Kidney glomerular epithelial cell (primary cell): ENCODE measurements at regions not wholly inside any gene's neighbourhood (a gene's known extent, or its start where the extent isn't known, plus 50 kb on each side); places are given as distances from the start of the nearest gene placed in this dataset.

Source experiments
- DNase-seq: peaks from one replicate; lab custom pipeline; 2025; lab: John Stamatoyannopoulos, UW

DNA sequence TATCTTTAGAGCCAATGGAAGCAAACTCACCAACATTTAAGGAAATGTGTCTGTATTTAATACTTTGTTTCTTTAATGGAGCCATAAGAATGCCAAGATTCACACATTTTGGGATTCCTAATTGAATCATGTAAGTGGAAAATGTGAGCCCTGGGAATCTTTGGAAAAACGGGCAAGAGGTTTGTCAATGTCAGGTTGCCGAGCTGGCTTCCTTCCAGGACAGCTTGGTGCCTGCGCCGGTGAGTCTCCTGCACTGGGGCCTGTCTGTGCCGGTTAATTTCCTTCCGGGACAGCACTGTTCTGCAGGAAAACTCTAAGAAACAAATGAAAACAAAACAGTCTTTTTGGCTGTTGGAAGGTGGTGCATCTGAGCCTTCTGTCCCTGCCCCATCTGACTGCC, 210.6 kb downstream of the HAPSTR1 start:
- no peak for DNase-seq

DNA sequence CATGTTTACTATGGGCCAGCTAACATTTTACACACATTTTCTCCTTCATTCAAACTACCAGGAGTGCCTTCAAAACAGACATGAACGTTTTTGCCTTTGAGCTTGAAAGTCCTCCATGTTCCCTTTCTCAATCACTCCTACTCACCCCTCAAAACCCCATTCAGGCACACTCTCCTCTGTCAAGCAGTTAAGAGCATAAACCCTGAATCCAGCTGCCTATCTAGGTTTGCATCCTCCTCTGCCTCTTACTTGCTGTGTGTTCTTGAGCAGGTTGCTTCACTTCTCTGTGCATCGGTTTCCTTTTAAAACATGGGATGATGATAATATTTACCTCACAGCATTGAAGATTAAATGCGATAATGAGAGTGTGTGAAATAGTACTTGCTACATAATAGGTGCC, 215.3 kb downstream of the HAPSTR1 start:
- DNase-seq: no peak

DNA sequence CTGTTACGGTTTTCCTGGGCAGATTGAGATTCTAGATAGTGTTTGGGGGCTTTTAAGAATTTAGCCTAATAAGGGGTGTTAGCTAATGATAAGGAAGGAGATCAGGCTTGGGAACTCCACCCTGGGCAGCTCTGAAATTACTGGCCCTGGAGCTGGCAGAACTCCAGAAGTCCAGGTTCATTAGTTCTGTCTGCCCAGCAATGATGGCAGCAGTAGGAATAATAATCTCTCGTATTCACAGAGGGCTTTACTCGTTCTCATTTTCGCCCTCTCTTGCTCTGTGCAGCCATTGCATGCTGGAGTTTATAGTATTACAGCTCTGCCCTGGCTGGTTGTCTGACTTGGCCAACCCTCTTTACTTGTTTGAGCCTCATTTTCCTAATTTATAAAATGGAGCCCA, 216.0 kb downstream of the HAPSTR1 start:
- DNase-seq: no peak

DNA sequence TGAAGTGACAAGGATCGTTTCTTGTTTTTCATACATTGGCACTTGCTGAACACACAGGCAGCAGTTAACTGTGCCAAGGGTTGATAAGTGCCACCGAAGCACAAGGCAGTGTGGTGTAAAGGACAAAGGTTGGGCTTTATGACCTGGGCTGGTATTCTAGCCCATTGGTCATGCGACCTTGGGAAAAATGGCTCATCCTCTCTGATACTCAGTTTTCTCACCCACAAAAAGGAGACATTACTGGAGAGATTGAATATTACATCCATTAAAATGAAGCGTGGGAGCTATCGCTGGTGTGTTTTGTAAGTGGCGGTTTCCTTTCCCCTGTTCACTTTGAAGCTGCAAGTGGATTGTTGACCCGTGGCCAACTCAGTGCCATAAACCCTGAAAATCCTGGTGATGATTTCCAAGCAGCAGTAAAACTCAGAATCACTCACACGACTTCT, 216.9 kb downstream of the HAPSTR1 start:
- peak; percentile 37 for DNase-seq

DNA sequence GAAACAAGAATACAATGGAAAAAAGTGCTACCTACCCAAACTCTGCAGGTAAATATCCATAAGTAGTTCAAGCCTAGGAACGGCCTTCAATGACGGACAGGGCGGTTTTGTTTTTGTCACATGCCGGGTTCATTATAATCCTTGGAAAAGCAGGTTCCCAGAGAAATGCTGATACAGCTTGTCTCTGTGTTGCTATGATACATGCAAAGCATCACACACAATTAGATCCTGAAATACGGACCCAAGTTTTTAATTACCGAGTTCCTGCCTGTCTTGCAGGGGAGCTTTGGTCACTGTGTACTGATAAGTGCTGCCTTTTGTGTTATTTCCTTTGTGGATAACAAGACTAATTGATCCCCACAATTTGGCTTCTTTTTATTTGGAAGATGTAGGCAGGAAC, 217.4 kb downstream of the HAPSTR1 start:
- peak; percentile 31 for DNase-seq

DNA sequence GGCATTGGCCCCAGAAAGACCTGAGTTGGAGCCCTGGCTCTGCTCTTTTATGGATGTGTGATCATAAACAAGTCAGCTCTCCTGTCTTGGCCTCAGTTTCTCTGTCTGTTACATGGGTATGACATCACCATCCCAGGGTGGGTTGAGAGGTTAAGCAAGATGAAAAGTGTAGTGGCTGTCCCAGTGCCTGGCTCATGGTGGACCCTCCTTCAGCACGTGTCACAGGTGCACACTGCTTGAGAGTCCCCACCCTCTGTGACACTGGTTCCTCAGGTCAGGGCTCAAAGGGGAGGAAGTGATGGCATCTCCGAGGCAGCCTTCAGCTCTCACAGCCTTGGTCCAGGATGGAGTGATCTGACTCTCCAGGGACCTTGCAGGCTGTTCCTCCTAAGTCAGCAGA, 218.4 kb downstream of the HAPSTR1 start:
- no peak for DNase-seq

DNA sequence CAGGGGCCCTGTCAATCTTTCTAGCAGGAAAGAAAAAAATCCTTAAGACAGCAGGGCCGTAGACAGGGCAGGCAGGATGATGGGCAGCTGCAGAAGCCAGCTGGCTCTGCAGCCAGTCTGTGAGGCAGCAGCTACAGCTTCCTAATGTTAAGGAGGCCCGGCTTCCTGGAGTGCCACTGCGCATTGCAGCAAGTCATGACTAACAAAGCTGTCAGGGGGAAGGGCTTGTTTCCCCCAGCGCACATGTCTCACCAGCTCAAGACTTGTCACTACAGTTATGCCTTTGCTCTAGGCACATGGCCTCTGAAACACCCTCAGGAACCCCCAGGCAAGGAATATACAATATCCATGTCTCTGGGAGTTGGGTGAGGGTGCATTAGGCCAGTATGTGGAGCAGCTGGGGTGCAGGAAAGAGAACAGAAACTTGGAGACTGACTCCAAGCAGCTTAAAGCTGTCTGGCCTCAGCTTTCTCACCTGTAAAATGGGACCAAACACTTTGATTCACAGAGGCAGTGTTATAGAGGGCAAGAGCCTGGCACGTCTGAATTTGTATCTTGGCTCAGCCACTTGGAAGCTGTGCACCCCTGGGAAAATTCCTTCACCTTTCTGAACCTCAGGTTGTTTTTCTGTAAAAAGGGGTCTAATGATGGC, 220.0 kb downstream of the HAPSTR1 start:
- no peak for DNase-seq

DNA sequence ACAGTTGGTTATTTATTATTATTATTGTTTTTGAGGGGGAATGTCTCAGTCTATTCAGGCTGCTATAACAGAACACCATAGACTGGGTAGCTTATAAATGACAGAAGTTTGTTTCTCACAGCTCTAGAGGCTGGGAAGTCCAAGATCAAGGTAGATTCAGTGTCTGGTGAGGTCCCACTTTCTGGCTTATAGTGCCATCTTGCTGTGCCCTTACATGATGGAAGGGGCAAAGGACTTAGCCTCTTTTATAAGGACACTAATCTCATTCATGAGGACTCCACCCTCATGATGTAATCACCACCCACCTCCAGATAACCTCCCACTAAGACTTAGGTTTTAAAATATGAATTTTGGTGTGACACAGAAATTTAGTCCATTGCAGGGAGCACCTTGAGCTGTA, 224.6 kb downstream of the HAPSTR1 start:
- no peak for DNase-seq

DNA sequence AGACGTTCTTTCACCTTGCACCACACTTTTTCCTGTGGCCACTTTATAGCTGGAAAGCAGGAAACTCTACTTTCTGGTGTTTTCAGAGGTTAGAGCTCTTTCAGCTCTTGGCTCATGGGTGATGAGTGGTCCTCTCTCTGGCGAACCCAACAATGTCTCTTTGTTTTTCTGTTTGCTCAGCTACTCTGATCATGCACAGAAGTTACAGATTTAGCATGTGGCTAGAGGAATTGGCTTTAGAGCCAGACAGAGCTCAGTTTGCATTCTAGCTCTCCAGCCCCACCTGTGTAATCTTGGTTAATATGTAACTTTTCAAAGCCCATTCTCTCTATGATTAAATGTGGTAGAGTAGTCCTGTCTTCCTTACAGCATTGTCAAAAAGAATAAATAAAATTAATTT, 225.2 kb downstream of the HAPSTR1 start:
- DNase-seq: peak; percentile 9

DNA sequence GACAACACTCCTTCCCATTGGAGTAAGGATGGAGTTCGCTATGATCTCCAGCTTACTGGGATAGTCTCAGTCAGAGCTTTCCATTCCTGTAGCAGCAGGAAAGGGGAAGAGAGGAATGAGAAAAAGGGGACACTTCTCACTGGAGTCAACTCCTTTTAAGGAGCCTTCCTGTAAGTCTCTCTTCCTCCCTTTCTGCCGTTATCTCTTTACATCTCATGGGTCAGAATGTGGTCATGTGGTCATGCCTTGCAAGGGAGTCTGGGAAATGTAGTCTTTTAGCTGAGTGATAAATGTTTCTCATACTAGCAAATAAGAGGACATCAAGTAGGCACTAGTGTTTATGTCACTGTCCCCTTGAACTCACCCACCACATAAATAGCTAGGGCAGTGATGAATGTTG, 227.3 kb downstream of the HAPSTR1 start:
- no peak for DNase-seq

DNA sequence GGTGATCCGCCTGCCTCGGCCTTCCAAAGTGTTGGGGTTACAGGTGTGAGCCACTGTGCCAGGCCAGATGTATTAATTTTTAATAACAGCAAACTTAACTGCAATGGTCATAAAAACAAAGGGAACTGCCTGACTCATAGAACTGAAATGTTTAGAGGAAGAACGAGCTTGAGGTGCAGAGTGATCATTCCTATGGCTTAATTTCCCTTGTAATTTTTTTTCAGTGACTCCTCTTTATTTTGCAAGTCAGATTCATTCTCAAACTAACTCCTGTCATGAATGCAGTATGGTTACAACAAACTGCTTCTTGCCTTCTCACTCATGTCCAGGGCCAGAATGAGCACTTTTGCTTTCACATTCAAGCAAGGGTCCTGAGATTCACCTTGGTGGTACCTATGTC, 231.3 kb downstream of the HAPSTR1 start:
- DNase-seq: peak; percentile 47

DNA sequence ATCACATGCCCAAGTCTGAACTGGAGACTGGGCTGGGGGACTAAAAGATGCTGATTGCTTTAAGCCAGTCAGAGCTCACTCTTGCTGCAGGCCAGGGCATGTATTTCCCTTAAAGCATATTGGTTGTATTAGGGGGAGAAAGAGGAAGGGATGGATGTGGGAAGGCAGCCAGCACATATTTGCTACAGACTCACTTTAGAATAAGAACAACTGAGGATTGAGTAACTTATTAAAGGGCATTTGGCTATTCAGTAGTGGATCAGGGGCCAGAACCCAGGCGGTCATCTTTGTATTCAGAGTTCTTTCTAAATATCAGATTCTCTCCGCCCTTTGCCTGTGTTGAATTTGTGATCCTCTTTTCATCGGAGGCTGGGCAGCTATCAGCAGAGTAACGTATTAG, 231.7 kb downstream of the HAPSTR1 start:
- DNase-seq: no peak

DNA sequence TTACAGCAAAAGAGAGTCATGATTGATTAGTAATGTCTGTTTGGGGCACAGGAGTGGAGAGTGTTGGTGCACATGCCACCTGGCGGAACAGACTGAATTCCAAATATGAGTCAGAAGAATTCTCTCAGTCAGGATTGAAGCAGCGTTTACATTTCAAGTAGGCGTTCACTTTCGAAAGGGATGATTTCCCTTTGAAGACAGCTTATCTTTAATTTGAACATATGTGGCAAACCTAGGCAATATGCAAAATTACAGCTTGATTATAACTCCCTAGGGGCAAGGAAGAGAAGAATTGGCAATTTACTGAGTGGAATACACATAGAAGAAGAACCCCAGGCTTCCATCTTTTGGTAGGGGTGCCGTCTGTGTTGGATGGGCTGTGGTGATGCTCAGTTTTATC, 235.8 kb downstream of the HAPSTR1 start:
- DNase-seq: no peak

DNA sequence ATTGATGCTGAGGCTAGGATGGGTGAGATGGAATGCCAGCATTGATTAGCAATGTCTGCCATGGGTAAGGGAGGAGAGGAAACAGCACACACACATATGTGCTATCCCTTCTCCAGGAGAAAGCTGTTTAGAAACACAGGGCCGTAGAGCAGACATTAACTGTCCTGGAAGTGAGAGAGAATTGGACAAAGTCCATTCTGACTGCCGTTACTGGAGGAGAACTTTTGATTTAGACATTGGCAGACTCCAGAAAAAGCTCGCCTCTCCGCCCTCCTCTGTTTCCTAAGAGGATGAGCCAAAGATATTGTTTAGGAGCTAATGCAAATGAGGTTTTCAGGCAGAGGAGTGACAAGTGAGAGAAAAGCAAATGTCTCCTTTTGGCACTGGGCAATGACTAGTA, 237.0 kb downstream of the HAPSTR1 start:
- no peak for DNase-seq

DNA sequence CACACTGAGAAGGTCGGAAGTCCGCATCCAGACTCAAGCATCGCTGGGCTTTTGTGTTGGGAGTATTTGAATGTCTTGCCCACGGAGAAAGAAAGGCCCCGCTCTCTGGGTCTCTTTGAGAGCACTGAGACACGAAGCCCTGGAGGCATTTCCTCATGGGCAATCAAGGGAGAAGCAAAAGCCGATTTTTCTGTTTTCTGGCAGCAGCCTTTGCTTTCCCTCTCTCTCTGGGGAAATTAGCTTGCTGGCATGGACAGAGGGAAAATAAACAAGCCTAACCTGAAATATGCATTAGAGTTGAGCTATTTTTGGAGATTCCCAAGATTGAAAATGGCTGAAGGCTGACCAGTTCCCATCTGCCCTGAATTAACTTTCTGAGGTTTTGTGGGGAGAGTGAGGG, 238.7 kb downstream of the HAPSTR1 start:
- DNase-seq: peak; percentile 1

DNA sequence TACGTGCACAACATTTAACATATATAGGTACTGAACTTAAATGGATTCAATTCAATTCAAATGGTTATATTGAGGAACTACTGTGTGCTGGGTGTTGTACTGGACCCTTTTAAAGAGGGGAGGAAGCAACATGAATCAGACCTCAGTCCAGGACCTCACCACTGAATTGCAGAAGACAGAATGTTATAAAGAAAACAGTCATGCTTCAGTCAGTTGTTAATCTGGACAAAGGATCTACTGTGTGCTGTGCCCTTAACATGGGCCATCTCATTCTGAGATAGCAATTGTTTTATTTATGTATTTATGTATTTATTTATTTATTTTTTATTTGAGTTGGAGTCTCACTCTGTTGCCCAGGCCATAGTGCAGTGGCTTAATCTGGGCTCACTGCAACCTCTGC, 240.1 kb downstream of the HAPSTR1 start:
- no peak for DNase-seq

DNA sequence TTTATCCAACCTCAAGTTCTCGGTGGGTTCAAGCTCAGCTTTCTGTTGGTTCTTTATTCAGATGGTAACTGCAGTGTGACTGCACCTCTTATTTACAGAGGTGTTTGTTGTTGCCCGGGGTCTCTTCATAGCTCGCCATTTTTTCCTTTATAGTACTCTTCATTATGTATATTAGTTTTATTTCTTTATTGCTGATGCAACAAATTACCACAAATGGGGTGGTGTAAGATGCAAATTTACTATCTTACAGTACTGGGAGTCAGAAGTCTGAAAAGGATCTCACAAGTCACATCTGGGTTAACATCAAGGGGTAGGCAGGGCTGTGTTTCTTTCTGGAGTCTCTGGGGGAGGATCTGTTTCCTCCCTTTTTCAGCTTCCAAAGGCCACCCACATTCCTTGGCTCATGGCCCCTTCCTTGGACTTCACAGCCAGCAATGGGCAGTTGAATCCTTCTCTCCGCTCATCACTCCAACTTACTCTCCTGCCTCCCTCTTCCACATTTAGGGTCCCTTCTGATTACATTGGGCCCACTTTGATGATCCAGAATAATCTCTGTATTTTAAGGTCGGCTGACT, 241.2 kb downstream of the HAPSTR1 start:
- DNase-seq: no peak

DNA sequence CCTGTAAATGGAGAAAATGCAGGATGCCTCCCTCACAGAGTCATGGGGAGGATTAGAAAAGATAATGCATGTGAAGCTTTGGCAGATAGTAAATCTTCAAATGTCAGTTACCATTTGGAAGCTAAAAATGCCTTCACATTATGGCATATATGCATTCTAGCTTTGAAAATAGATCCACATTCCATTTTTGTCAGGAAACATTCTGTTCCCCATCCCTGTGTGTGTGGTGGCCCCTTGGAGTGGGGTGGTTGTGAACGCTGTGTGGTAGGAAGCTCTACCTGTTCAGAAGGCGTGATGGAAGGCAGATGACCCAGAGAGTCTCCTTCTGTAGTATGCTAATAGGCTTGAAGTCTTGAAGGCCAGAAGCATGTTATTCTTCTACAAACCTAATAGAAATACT, 242.0 kb downstream of the HAPSTR1 start:
- no peak for DNase-seq

DNA sequence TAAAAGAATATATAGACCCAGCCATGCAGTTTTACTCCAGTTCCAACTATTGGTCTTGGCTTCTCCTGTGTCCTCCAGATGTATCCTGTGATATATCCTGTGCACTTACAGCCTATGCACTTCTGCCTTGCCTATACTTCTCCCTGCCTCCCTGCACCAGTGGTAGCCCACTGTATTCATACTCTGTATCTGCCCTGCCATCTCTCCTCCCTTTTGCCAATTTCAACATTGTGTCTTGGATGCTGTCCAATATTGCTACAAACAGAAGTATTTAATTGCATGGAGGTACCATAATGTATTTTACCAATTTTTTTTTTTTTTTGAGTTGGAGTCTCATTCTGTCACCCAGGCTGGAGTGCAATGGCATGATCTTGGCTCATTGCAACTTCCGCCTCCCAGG, 242.7 kb downstream of the HAPSTR1 start:
- no peak for DNase-seq

DNA sequence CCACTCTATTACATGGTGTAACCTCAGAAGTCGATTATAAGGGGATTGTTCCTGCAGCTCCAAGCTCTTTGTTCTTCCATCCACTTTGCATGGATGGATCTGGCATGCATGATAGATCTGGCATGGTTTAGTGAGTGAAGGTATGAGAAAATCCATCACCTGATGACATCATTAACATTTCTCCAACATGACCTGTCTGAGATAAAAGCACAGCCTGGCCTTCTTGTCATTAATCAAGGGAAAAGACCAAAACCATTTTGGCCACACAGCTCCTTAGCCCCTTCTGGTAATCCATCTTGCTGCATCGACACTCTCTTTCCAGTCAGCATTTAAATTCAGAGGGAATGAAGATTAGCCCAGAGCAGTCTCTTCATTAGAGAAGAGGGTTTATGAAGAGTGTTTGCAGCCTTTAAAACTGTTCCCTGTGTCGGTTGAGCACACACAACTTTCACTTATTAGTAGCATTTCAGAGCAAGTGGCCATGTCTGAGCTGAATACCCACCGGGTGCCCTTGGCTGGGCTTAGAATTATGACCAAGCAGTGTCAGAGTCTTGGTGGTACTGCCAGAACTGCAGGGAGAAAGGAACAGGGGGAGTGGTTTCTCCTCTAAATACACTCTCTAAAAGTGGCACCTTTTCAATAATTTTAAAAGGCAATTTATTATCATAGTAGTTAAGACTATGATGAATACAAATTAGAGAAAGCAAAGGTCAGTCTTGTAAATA, 246.0 kb downstream of the HAPSTR1 start:
- DNase-seq: no peak

DNA sequence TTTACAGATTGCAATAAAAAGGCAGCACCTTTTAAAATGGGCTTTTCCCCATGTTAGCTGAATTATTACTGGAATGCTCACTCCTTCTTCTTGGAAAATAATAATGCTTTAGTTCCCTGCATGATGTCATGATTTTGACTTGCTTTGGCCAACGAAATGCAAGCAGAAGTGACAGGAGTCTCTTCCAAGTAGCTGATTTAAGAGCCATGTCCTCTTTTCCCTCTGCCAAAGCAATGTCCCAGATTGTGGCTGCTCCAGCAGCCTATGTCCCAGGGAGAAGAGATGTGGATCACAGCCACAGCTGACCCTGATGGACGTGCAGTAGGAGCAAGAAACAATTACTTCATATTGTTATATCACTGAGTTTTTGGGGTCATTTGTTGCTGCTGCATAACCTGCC, 246.6 kb downstream of the HAPSTR1 start:
- no peak for DNase-seq

DNA sequence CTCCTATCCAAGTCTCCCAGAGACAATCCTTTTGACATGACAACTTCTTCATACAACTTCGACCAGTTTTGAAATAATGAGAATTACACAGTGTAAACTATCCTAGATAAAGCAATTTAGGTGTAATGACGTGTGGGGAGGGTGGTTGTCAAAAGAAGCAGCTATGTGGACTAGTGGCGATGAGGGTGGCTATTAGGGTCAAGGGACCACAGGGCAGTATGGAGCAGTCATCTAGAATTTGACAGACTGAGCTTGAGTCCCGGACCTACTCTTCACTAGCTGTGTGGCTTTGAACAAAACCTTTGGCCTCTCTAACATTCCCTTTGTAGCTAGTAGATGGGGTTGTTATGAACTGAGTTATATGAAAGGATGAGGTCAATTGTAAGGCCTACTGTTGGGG, 247.1 kb downstream of the HAPSTR1 start:
- DNase-seq: no peak

DNA sequence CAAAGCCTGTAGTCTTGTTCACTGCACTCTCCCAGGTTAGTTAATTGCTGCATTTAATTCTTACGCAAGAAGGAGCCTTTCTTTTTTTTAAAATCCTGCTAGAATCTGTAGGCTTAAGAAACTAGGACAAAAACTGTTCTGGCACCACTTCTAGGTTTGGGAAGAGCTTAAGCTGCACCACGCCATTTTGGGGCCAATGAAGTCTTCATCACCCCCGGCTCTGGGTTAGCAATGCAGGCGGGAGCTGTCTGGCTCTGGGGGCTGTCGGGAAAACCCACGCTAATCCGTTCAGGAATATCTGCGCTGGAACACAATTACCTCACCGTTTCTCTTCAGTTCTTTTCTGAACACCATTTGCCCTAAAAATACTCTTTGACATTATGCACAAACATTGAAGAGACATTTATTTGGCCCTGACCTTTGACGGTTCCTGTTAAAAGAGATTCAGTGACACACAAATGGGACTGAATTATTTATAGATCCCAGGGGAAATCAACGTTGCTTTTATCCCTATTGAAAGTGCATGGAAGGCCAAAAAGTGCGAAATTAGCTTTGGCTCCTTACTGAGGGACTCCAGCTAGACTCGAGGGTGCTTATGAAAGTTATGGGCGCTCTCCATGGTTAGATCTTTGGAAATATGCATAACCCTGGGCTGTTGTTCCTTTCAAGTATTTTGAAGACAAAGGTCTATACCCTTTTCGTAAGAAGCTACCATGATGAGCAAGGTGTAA, 249.2 kb downstream of the HAPSTR1 start:
- DNase-seq: no peak
